ENCODE measurements at regions not wholly inside any gene's neighbourhood (a gene's known extent, or its start where the extent isn't known, plus 50 kb on each side); places are given as distances from the start of the nearest gene placed in this dataset.

- no peak for DNase-seq
Observed at GRCh38 chr6:129967427-129967826, 51.0 kb upstream of the L3MBTL3 start.

- no peak for DNase-seq
Observed at GRCh38 chr6:129966125-129966524, 52.3 kb upstream of the L3MBTL3 start.

GRCh38 chr6:129965096-129965495, 53.3 kb upstream of the L3MBTL3 start:
- no peak for DNase-seq

GRCh38 chr6:129959358-129959930, 58.9 kb upstream of the L3MBTL3 start:
- no peak for DNase-seq

GRCh38 chr6:129957941-129958898, 60.2 kb upstream of the L3MBTL3 start:
- no peak for DNase-seq

GRCh38 chr6:129955584-129955983, 62.8 kb upstream of the L3MBTL3 start:
- no peak for DNase-seq

- no peak for DNase-seq
Observed at GRCh38 chr6:129954749-129955431, 63.5 kb upstream of the L3MBTL3 start.

- no peak for DNase-seq
Observed at GRCh38 chr6:129947797-129948196, 70.6 kb upstream of the L3MBTL3 start.

GRCh38 chr6:129946439-129947140, 71.8 kb upstream of the L3MBTL3 start:
- no peak for DNase-seq

- DNase-seq, result no peak
Observed at GRCh38 chr6:129943637-129944271, 74.6 kb upstream of the L3MBTL3 start.

GRCh38 chr6:129940454-129941195, 77.8 kb upstream of the L3MBTL3 start:
- no peak for DNase-seq

- DNase-seq, result no peak
Observed at GRCh38 chr6:129938249-129939020, 77.3 kb upstream of the TMEM244 start.

- DNase-seq, result peak; percentile 44
Observed at GRCh38 chr6:129936329-129937165, 75.4 kb upstream of the TMEM244 start.

- DNase-seq, result no peak
Observed at GRCh38 chr6:129932321-129932720, 71.2 kb upstream of the TMEM244 start.

GRCh38 chr6:129929433-129929832, 68.3 kb upstream of the TMEM244 start:
- no peak for DNase-seq

GRCh38 chr6:129923530-129924250, 62.6 kb upstream of the TMEM244 start:
- no peak for DNase-seq

GRCh38 chr6:129921169-129921817, 60.2 kb upstream of the TMEM244 start:
- DNase-seq, result no peak

GRCh38 chr6:129920103-129920798, 59.1 kb upstream of the TMEM244 start:
- no peak for DNase-seq
